ENCODE measurements at regions not wholly inside any gene's neighbourhood (a gene's known extent, or its start where the extent isn't known, plus 50 kb on each side); places are given as distances from the start of the nearest gene placed in this dataset.
A peak's percentile ranks its signal among the peaks of the same experiment; 100 is the strongest.

- no peaks in the 10 kb centered on the region for H3K27me3 ChIP-seq
- H3K4me1 ChIP-seq, result no peaks in the 10 kb centered on the region
- no peak overlapping the region for H3K4me3 ChIP-seq
- intact Hi-C loops (cut with DNase I), result loop anchor here (10.0 kb wide), 1 partner anchor 69 kb away; no protein-coding TSS in a partner anchor
- H3K27ac ChIP-seq, result no peak overlapping the region
- no peak for TF ChIP-seq CTCF (IDR thresholded peaks at IDR 0.05)
- DNase-seq, result no peak
- no peak overlapping the region for H3K9ac ChIP-seq (ENCODE audit: low read depth in 2 of 2, low read length in 2 of 2)
- H3K9me3 ChIP-seq, result no peaks in the 10 kb centered on the region
- no peaks in the 10 kb centered on the region for H3K36me3 ChIP-seq
Measured at GRCh38 chr6:144345451-144345850, 60.3 kb downstream of the UTRN start.

- Histone ChIP-seq H3K27me3 (no peaks in the 10 kb centered on the region), H3K4me1 (no peaks in the 10 kb centered on the region), H3K36me3 (no peaks in the 10 kb centered on the region), H3K9ac (ENCODE audit: low read depth in 2 of 2, low read length in 2 of 2) (no peak overlapping the region), H3K4me3 (no peak overlapping the region), H3K27ac (no peak overlapping the region), H3K9me3 (no peaks in the 10 kb centered on the region)
- DNase-seq, result no peak
- intact Hi-C loops (cut with DNase I), result loop anchor here (10.0 kb wide), 1 partner anchor 68 kb away; no protein-coding TSS in a partner anchor
- no peak for TF ChIP-seq CTCF (IDR thresholded peaks at IDR 0.05)
Measured at GRCh38 chr6:144346719-144347447, 61.7 kb downstream of the UTRN start.

- H3K27ac ChIP-seq, result no peak overlapping the region
- H3K9ac ChIP-seq (ENCODE audit: low read depth in 2 of 2, low read length in 2 of 2), result no peak overlapping the region
- H3K9me3 ChIP-seq, result no peaks in the 10 kb centered on the region
- H3K4me3 ChIP-seq, result no peak overlapping the region
- H3K4me1 ChIP-seq, result no peaks in the 10 kb centered on the region
- no peaks in the 10 kb centered on the region for H3K36me3 ChIP-seq
- DNase-seq, result no peak
- no peak for TF ChIP-seq CTCF (IDR thresholded peaks at IDR 0.05)
- no peaks in the 10 kb centered on the region for H3K27me3 ChIP-seq
- intact Hi-C loops (cut with DNase I), result loop anchor here (10.0 kb wide), 1 partner anchor 67 kb away; no protein-coding TSS in a partner anchor
Measured at GRCh38 chr6:144347448-144347759, 62.3 kb downstream of the UTRN start.

GRCh38 chr6:144347933-144348332 lies 62.8 kb downstream of the UTRN start:
- H3K4me3 ChIP-seq, result no peak overlapping the region
- intact Hi-C loops (cut with DNase I), result loop anchor here (10.0 kb wide), 1 partner anchor 67 kb away; no protein-coding TSS in a partner anchor
- H3K4me1 ChIP-seq, result no peaks in the 10 kb centered on the region
- no peaks in the 10 kb centered on the region for H3K36me3 ChIP-seq
- TF ChIP-seq CTCF (IDR thresholded peaks at IDR 0.05), result no peak
- no peak overlapping the region for H3K9ac ChIP-seq (ENCODE audit: low read depth in 2 of 2, low read length in 2 of 2)
- no peak for DNase-seq
- H3K27me3 ChIP-seq, result no peaks in the 10 kb centered on the region
- no peaks in the 10 kb centered on the region for H3K9me3 ChIP-seq
- no peak overlapping the region for H3K27ac ChIP-seq

GRCh38 chr6:144349690-144350527 lies 64.8 kb downstream of the UTRN start:
- H3K9me3 ChIP-seq, result no peaks in the 10 kb centered on the region
- no peaks in the 10 kb centered on the region for H3K4me1 ChIP-seq
- no peak for TF ChIP-seq CTCF (IDR thresholded peaks at IDR 0.05)
- no peak for DNase-seq
- intact Hi-C loops (cut with DNase I), result loop anchor here (10.0 kb wide), 1 partner anchor 65 kb away; no protein-coding TSS in a partner anchor
- H3K27ac ChIP-seq, result peak overlapping the region; percentile 45
- H3K4me3 ChIP-seq, result no peak overlapping the region
- H3K36me3 ChIP-seq, result no peaks in the 10 kb centered on the region
- no peaks in the 10 kb centered on the region for H3K27me3 ChIP-seq
- no peak overlapping the region for H3K9ac ChIP-seq (ENCODE audit: low read depth in 2 of 2, low read length in 2 of 2)
